ENCODE measurements at regions not wholly inside any gene's neighbourhood (a gene's known extent, or its start where the extent isn't known, plus 50 kb on each side); places are given as distances from the start of the nearest gene placed in this dataset.
"Not testable (repeated sequence)": the region's sequence is repeated elsewhere in the genome, so short reads cannot be mapped to it uniquely, and the experiment has no call there.

- not testable (repeated sequence) for TF ChIP-seq SPI1 (IDR thresholded peaks at IDR 0.05; ENCODE audit: borderline replicate concordance, low read depth); CTCF (IDR thresholded peaks at IDR 0.05; ENCODE audit: insufficient read depth, low read length)
Observed at GRCh38 chr2:64252251-64252978, 108.2 kb upstream of the PELI1 start.
